ENCODE measurements at regions not wholly inside any gene's neighbourhood (a gene's known extent, or its start where the extent isn't known, plus 50 kb on each side); places are given as distances from the start of the nearest gene placed in this dataset.

- no peak for DNase-seq (ENCODE audit: low read depth in 2 of 3, low spot score in 2 of 3)
Measured at GRCh38 chr3:41131224-41131623, 68.1 kb upstream of the CTNNB1 start.

DNA sequence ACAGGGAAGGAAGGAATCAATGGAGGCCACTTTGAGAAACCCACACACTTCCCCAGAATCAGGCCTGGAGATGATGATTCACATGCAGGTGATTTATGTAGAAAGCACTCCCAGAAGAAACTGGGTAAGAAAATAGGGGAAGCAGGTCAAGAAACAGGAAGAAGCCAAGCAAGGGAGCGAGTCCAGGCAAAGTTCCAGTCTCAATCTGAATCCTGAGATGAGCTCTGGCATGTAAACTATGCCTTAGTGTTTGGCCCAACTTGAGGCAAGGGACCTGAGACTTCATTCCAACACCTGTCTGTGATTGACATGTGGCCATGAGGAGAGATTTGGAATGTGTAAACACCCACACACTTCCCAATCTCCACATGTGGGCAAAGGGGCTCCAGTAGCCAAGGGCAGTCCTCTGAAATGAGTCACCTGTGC is 61.6 kb upstream of the CTNNB1 start:
- no peak for DNase-seq (ENCODE audit: low read depth in 2 of 3, low spot score in 2 of 3)

- DNase-seq (ENCODE audit: low read depth in 2 of 3, low spot score in 2 of 3), result no peak
Measured at GRCh38 chr3:41138146-41138545, 61.2 kb upstream of the CTNNB1 start.

DNA sequence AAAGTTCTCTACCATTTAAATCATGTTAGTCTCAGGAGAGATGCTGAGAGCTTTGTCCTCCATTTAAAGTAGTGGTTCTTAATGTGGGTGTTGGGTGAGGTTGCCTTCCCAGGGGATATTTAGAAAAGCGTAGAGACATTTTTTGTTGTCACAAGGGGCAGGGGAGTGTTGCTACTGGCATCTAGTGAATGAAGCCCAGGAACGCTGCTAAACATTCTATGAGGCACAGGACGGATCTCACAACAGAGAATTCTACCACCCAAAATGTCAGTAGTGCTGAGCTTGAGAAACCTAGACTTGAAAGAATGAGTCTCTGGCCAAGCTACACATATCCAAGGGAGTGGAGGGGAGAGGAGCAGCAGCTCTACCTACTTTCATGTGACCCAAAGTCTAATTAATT is 60.7 kb upstream of the CTNNB1 start:
- no peak for DNase-seq (ENCODE audit: low read depth in 2 of 3, low spot score in 2 of 3)

GRCh38 chr3:41140242-41140641 is 59.1 kb upstream of the CTNNB1 start:
- DNase-seq (ENCODE audit: low read depth in 2 of 3, low spot score in 2 of 3), result no peak

DNA sequence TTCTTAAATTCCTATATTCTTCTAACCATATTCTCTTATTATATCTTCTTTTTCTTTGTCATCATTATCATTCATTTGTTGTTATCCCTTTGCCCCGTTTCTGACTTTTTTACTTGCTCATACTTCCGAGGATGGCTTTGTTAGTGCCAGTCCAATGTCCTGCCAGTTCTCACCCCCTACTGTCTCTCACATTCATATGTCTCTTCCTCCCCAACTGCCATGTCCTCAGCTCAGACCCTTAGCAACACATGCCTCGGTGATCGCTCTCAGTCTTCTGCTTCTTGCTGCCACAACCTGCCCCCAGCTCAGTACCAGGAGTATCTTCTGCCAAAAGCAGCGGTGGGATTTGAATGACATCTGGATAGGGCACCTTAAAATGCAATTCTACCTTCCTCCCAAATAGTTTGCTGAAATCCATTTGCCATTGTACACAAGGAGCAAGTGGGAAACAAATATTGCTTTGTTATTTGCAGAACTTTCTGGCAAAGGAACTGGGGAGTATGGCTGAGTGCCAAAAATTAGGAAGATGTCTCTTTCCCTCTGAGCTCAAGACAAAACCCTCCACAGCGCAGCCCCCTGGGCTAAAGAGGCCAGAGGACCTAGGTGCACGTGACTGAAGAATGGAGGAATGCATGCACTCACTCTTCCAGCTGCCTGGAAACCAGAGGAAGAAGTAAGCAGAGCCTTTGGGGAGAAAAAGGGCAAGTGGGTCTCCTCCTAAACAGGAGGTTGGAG is 57.7 kb upstream of the CTNNB1 start:
- DNase-seq (ENCODE audit: low read depth in 2 of 3, low spot score in 2 of 3), result no peak

- no peak for DNase-seq (ENCODE audit: low read depth in 2 of 3, low spot score in 2 of 3)
Measured at GRCh38 chr3:41143421-41144031, 55.8 kb upstream of the CTNNB1 start.

- DNase-seq (ENCODE audit: low read depth in 2 of 3, low spot score in 2 of 3), result no peak
Measured at GRCh38 chr3:41144631-41145030, 54.7 kb upstream of the CTNNB1 start.

- DNase-seq (ENCODE audit: low read depth in 2 of 3, low spot score in 2 of 3), result no peak
Measured at GRCh38 chr3:41148478-41148877, 50.8 kb upstream of the CTNNB1 start.

- no peak for DNase-seq (ENCODE audit: low read depth in 2 of 3, low spot score in 2 of 3)
Measured at GRCh38 chr3:41148901-41149300, 50.4 kb upstream of the CTNNB1 start.

All from activated CD8-positive, alpha-beta memory T cell treated with anti-CD3 and anti-CD28 coated beads for 48 hours (primary cell).